ENCODE measurements at regions not wholly inside any gene's neighbourhood (a gene's known extent, or its start where the extent isn't known, plus 50 kb on each side); places are given as distances from the start of the nearest gene placed in this dataset.

DNA sequence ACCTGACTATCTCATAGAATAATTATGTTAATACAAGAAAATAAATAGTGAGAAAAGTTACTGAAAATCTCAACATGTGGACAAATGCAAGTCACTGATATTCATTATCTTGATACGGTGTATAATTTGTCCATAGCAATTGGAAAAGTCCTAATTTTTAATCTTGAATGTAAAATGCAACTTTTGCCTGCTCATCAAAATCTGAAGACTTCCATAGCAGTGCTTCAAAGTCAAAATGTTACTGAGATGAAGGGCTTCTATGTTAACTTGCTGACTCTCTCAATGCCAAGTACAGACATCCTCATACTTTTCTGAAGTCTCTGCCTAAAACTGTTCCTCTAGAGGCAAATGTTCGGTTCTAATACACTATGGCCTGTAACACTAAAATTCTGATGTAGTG is 1300.1 kb upstream of the EPHA6 start:
- peak overlapping the region; percentile 44; the same call in 1 of the 2 replicates for H2AFZ ChIP-seq
- no peaks in the 10 kb centered on the region for H4K20me1 ChIP-seq (replicated peaks; ENCODE audit: insufficient read depth)
- peaks cover 3% of the 10 kb centered on the region for H3K36me3 Mint-ChIP-seq (ENCODE audit: low read depth)
- H3K4me3 ChIP-seq, result no peak overlapping the region
- no peaks in the 10 kb centered on the region for H3K4me1 ChIP-seq (ENCODE audit: insufficient read depth)
- no peak overlapping the region for H3K4me2 ChIP-seq
- H3K79me2 ChIP-seq (replicated peaks; ENCODE audit: insufficient read depth), result no peaks in the 10 kb centered on the region
- peaks cover 9% of the 10 kb centered on the region for H3K9me3 Mint-ChIP-seq
- no peaks in the 10 kb centered on the region for H3K27me3 ChIP-seq (ENCODE audit: insufficient read depth)
- no peak overlapping the region for H3K4me3 Mint-ChIP-seq
- H3K36me3 ChIP-seq (ENCODE audit: insufficient read depth), result no peaks in the 10 kb centered on the region
- H3F3A ChIP-seq (replicated peaks; ENCODE audit: low read depth), result no peaks in the 10 kb centered on the region
- no peak for TF ChIP-seq NANOG (IDR thresholded peaks at IDR 0.05; ENCODE audit: borderline replicate concordance)
- no peak overlapping the region for H3K27ac Mint-ChIP-seq
- no peaks in the 10 kb centered on the region for H3K9me2 ChIP-seq (ENCODE audit: insufficient read depth)
- ATAC-seq, result no peak
- no peak for DNase-seq (ENCODE audit: low spot score)
- no peaks in the 10 kb centered on the region for H3K27me3 Mint-ChIP-seq (ENCODE audit: insufficient read depth, low read depth, poor library complexity)
- no peaks in the 10 kb centered on the region for H3K4me1 Mint-ChIP-seq
- H3K27ac ChIP-seq (ENCODE audit: low read depth), result no peak overlapping the region

DNA sequence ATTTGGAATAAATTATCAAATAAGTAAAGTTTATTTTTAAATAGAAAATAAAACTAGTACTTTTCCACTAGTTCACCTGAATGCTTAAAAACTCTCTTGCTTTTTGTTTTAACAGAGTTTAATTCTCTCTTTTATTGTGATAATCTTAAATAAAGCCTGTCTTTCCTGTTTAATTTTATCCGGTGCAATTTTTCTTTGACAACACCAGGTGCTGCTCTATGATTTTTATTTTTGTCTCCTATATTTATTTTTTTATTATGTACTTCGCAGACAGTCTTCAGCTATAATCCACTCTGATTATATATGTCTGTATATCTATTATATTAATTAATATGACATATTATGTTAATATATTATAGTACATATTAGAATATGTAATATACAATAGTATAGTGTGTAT is 1293.0 kb upstream of the EPHA6 start:
- Histone ChIP-seq H3K4me3 (no peak overlapping the region), H3F3A (replicated peaks; ENCODE audit: low read depth) (no peaks in the 10 kb centered on the region), H3K9me2 (ENCODE audit: insufficient read depth) (no peaks in the 10 kb centered on the region), H3K4me2 (no peak overlapping the region), H3K4me1 (ENCODE audit: insufficient read depth) (no peaks in the 10 kb centered on the region), H3K79me2 (replicated peaks; ENCODE audit: insufficient read depth) (no peaks in the 10 kb centered on the region), H3K36me3 (ENCODE audit: insufficient read depth) (no peaks in the 10 kb centered on the region), H2AFZ (no peak overlapping the region), H3K27me3 (ENCODE audit: insufficient read depth) (no peaks in the 10 kb centered on the region), H4K20me1 (replicated peaks; ENCODE audit: insufficient read depth) (no peaks in the 10 kb centered on the region), H3K27ac (ENCODE audit: low read depth) (no peak overlapping the region)
- H3K27ac Mint-ChIP-seq, result no peak overlapping the region
- no peak overlapping the region for H3K4me3 Mint-ChIP-seq
- H3K36me3 Mint-ChIP-seq (ENCODE audit: low read depth), result no peaks in the 10 kb centered on the region
- no peak for DNase-seq (ENCODE audit: low spot score)
- ATAC-seq, result no peak
- H3K9me3 Mint-ChIP-seq, result 0 out of 3 replicates have a peak, but pooled peaks cover 3% of the 10 kb centered on the region
- no peaks in the 10 kb centered on the region for H3K4me1 Mint-ChIP-seq
- H3K27me3 Mint-ChIP-seq (ENCODE audit: insufficient read depth, low read depth, poor library complexity), result no peaks in the 10 kb centered on the region
- TF ChIP-seq ZNF114 (CRISPR knock-in tag; IDR thresholded peaks at IDR 0.05), result no peak
- TF ChIP-seq, protein P1, sequence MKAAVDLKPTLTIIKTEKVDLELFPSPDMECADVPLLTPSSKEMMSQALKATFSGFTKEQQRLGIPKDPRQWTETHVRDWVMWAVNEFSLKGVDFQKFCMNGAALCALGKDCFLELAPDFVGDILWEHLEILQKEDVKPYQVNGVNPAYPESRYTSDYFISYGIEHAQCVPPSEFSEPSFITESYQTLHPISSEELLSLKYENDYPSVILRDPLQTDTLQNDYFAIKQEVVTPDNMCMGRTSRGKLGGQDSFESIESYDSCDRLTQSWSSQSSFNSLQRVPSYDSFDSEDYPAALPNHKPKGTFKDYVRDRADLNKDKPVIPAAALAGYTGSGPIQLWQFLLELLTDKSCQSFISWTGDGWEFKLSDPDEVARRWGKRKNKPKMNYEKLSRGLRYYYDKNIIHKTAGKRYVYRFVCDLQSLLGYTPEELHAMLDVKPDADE (IDR thresholded peaks at IDR 0.05), result no peak
- TF ChIP-seq EZH2 (IDR thresholded peaks at IDR 0.05; ENCODE audit: low read depth, unreplicated experiment), result no peak
- TF ChIP-seq NANOG (IDR thresholded peaks at IDR 0.05; ENCODE audit: borderline replicate concordance), result no peak
- no peak for TF ChIP-seq ZNF331 (CRISPR knock-in tag; IDR thresholded peaks at IDR 0.05; ENCODE audit: low read depth)

DNA sequence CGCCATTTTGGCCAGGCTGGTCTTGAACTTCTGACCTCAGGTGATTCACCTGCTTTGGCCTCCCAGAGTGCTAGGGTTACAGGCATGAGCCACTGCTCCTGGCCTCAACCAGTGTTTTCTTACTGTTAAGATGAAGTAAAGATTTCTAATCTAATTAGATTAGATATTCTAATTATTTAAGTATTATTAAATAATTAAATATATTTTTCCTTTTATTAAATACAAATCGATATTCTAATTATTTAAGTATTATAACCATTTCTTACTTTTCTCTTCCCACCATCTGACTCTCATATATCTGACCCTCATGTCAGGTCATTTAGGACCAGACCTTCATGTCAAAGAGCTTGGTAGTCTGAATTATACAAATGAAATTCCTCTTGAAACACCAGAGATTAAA is 1291.9 kb upstream of the EPHA6 start:
- Mint-ChIP-seq H3K36me3 (ENCODE audit: low read depth) (no peaks in the 10 kb centered on the region), H3K4me1 (no peaks in the 10 kb centered on the region)
- TF ChIP-seq JUNB (IDR thresholded peaks at IDR 0.05; ENCODE audit: unreplicated experiment), result no peak
- TF ChIP-seq ZNF331 (CRISPR knock-in tag; IDR thresholded peaks at IDR 0.05; ENCODE audit: low read depth), result no peak
- TF ChIP-seq NANOG (IDR thresholded peaks at IDR 0.05; ENCODE audit: borderline replicate concordance), result no peak
- TF ChIP-seq POLR2AphosphoS5 (IDR thresholded peaks at IDR 0.05; ENCODE audit: low read depth), result no peak
- TF ChIP-seq STAT1 (IDR thresholded peaks at IDR 0.05; ENCODE audit: unreplicated experiment), result no peak
- TF ChIP-seq, protein P2, sequence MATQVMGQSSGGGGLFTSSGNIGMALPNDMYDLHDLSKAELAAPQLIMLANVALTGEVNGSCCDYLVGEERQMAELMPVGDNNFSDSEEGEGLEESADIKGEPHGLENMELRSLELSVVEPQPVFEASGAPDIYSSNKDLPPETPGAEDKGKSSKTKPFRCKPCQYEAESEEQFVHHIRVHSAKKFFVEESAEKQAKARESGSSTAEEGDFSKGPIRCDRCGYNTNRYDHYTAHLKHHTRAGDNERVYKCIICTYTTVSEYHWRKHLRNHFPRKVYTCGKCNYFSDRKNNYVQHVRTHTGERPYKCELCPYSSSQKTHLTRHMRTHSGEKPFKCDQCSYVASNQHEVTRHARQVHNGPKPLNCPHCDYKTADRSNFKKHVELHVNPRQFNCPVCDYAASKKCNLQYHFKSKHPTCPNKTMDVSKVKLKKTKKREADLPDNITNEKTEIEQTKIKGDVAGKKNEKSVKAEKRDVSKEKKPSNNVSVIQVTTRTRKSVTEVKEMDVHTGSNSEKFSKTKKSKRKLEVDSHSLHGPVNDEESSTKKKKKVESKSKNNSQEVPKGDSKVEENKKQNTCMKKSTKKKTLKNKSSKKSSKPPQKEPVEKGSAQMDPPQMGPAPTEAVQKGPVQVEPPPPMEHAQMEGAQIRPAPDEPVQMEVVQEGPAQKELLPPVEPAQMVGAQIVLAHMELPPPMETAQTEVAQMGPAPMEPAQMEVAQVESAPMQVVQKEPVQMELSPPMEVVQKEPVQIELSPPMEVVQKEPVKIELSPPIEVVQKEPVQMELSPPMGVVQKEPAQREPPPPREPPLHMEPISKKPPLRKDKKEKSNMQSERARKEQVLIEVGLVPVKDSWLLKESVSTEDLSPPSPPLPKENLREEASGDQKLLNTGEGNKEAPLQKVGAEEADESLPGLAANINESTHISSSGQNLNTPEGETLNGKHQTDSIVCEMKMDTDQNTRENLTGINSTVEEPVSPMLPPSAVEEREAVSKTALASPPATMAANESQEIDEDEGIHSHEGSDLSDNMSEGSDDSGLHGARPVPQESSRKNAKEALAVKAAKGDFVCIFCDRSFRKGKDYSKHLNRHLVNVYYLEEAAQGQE (IDR thresholded peaks at IDR 0.05; ENCODE audit: unreplicated experiment), result no peak

More for the DNA sequence above, 1291.9 kb upstream of the EPHA6 start:
- H3K27ac Mint-ChIP-seq, result no peak overlapping the region
- Histone ChIP-seq H3K79me2 (replicated peaks; ENCODE audit: insufficient read depth) (no peaks in the 10 kb centered on the region), H3K27ac (ENCODE audit: low read depth) (no peak overlapping the region), H2AFZ (no peak overlapping the region), H3F3A (replicated peaks; ENCODE audit: low read depth) (no peaks in the 10 kb centered on the region), H3K4me3 (no peak overlapping the region), H3K27me3 (ENCODE audit: insufficient read depth) (no peaks in the 10 kb centered on the region), H3K4me2 (no peak overlapping the region), H3K36me3 (ENCODE audit: insufficient read depth) (no peaks in the 10 kb centered on the region), H4K20me1 (replicated peaks; ENCODE audit: insufficient read depth) (no peaks in the 10 kb centered on the region), H3K4me1 (ENCODE audit: insufficient read depth) (no peaks in the 10 kb centered on the region), H3K9me2 (ENCODE audit: insufficient read depth) (no peaks in the 10 kb centered on the region)
- no peaks in the 10 kb centered on the region for H3K27me3 Mint-ChIP-seq (ENCODE audit: insufficient read depth, low read depth, poor library complexity)
- DNase-seq (ENCODE audit: low spot score) (no peak), ATAC-seq (no peak)
- 0 out of 3 replicates have a peak, but pooled peaks cover 3% of the 10 kb centered on the region for H3K9me3 Mint-ChIP-seq
- H3K4me3 Mint-ChIP-seq, result no peak overlapping the region

Measured in GM23338 (cell line).